Putamen (tissue), 1 donor: ENCODE measurements at regions not wholly inside any gene's neighbourhood (a gene's known extent, or its start where the extent isn't known, plus 50 kb on each side); places are given as distances from the start of the nearest gene placed in this dataset.
"Not testable (repeated sequence)": the region's sequence is repeated elsewhere in the genome, so short reads cannot be mapped to it uniquely, and the experiment has no call there.

ENCODE experiments used
- DNase-seq: peaks from one replicate; pipeline ENCODE4 v3.0.0-alpha.2; 2016; ENCODE audit warnings: low spot score

DNA sequence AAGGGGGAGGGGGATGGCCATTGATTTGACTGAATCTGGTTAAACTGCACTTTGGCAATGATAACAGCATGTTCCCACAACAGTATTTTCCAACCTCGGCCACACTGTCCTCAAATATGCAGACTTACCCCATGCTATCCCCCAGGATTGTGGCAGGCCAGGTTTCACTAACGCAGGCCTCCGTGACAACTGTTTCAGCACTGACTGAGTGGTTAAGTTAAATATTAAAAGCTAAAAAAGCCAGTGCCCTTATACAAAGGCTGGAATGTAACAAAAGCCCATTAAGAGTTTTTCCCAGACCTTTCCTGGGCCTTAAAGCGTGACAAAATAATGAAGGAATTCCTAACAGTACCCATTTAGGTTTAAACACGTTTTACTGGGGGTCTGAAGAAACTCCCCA, 202.9 kb downstream of the USP25 start:
- DNase-seq = no peak

DNA sequence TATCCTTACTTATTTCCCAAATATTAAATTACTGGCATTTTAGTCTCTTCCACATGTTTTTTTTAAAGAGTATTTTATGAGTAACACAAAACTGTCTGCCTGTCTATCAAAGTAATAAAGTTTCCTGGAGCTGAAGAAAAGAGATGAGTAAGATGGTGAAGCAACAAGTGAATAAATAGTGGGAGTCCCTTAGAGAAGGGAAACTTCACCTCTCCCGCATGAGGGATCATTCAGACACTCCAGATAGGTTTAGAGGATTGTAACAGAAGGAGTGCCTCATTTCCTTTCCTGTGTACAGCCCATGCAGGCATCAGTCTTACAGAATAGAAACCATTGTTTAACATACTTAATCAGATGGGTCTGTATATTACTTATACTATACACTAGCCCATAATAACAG, 205.7 kb downstream of the USP25 start:
- no peak for DNase-seq

DNA sequence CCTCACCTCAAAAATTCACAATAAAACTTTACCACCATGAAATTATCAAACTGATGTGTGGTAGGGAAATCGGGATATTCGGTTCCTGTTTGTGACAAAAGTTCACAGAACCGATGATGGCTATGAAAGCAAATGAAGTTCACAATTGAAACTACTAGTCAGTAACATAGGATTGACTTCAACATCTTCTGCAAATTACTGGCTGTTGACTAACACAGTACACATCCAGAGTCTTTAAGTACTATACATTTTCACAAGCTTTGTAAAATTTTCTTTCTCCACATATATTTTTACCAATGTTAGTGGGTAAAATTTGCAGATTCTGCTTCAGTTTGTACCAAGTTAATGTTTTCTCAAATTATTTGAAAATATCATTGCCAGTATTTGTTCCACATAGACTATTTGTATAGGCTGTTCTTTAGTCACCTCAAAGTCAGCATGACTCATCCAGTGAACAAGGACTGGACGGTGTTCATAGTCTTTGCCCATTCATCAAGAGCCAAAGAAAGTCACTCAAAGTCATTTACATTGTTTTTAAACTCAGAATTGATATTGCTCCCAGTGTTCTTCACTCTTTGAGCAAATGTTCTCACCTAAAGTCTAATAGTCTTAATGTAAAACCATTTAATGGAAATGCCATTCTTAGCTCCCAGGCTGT, 213.4 kb downstream of the USP25 start:
- DNase-seq = no peak

DNA sequence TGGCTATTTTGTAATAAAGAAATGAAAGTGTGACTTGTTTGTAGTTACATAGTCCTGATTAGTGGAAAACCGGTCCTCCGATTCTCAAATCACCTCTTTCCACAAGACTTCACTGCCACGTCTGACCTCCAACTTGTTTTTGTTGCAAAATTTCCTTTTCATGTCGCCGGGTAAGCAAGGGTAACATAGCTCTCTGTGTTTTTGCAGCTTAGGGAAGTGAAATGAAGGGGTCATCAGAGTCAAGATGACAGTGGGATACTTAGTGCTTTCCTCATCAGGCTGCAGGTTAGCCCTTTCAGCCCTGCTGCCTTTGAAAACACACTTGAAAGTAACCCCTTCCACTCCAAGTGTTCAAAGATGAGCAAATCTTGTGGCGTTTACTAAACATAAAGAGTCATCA, 217.9 kb downstream of the USP25 start:
- no peak for DNase-seq

DNA sequence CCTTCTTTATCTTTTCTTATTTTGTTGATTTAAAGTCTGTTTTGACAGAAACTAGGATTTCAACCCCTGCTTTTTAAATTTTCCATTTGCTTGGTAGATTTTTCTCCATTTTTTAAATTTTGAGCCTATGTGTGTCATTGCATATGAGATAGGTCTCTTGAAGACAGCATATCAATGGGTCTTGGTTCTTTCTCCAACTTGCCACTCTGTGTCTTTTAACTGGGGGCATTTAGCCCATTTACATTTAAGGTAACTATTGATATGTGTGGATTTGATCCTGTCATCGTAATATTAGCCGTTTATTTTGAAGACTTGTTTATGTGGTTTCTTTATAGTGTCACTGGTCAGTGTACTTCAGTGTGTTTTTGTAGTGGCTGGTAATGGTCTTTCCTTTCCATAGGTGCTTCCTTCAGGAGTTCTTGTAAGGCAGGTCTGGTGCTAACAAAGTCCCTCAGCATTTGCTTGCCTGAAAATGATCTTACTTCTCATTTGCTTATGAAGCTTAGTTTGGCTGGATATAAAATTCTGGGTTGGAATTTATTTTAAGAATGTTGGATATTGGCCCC, 223.9 kb downstream of the USP25 start:
- DNase-seq = no peak

DNA sequence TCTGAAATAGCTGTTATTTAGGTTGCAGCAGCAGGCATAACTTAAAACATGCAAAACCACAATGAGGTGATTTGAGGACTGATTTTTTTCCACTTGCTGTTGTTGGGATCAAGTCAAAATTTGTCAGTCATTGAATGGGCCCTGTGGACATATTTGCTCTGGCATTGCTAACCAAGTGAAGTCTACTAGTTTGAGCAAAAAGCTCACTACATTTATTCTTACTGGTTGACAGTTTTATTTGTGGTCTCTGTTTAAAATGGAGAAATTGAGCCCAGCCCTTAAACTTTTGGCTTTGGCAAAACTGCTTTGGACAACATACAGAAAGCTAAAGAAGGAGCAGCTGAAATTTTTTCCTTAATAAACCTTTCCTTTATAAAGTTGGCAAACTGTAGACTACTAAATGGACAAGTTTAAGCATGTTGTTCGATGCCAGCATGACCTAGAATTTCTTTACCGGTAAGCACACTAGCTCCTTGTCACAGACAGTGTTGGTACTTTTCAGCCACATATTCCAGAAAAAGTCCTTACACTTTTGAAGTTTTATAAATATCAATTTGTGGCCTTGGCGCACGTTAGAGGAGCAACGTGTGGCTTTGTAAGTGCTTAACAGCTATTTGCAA, 234.6 kb downstream of the USP25 start:
- no peak for DNase-seq

DNA sequence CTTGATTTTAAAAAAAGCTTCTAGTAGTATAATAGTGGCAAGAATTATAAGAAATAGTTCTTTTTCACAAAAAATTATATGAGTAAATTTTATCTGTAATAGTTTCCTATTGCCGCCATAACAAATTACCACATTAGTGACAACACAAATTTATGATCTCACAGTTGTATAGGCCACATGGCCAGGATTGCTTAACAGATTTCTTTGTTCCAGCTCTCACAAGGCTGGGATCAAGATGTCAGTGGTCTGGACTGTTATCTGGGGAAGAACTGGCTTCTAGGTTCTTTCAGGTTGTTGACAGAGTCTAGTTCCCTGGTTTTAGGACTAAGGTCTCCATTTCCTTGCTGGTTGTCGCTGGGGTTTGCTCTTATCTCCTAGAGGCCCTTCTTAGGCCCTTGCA, 236.4 kb downstream of the USP25 start:
- no peak for DNase-seq

DNA sequence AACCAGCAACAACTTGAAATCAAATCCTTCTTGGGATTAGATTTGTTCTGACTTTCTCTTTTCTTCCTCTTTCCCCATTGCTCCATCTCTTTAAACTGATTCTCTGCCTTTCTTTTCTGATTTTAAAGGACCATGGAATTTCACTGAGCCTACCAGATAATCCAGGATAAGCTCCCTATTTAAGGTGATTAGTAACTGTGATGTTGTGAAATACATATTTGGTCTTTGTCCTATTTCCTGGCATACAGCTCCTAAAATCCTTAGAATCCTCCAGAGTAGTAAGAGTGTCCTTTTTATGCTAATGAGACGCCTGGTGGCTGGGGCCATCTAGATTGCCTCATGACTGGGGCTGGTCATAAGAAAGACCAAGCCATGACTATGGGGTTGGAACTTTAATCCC, 236.9 kb downstream of the USP25 start:
- no peak for DNase-seq

DNA sequence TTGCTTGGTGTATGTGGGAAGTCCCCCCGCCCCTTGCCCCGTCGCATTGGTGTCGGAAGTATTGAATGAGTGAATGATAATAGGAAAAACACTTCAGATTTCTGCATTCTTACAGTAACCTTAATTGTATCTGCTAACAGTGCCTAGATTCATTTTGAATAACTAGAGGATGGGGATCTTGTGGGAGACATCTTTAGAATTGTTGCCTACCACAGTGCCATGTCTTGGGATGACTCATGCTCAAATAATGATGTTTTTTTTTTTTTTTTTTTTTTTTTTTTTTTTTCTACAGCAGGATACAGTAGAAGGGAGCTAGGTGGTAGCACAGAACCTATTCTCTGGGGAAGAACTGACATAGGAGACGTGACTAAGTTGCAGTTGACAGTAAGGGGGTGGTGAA, 237.9 kb downstream of the USP25 start:
- no peak for DNase-seq

DNA sequence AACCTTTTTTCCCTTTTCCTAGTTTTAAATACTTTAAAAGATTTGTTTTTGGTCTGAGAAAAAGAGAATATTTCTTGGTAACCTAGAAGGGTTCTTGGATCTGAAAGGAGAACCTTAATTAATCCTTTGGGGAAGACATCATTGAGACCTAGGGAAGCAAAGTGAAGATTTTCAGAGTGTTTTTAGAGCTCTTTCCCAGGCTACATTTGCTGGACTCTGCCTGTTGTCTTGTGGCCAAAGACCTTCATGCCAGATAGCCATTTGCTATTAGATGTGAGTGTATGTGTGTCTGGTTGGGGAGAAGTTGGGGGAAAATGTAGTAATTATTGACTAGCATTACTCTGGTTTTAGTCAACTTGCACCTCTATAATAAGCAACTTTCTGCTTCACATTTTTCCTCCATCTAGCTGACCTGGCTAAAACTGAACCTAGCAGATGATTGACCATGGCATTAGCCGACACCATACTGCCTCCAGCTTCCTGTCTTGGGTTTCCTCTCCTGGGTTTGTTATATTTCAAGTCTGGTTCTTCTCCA, 239.1 kb downstream of the USP25 start:
- DNase-seq = no peak

DNA sequence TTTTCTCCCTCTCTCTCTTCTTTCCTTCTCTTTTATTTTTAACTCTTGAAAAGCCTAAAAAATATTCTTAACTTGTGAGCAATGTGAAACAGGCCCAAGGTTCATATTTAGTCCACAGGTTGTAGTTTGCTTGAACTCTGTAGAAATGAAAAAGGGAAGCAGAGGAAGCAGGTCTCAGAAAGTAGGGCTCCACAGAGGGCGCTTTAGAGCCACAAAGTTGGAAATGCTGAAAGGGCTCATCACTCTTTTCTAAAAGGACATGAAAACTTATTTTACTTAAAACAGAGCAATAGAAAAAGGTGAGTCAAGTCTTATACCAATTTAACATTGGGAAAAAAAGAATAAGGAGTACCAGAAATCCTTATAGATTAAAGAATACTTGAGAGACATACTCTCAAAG, 247.0 kb downstream of the USP25 start:
- DNase-seq = no peak

DNA sequence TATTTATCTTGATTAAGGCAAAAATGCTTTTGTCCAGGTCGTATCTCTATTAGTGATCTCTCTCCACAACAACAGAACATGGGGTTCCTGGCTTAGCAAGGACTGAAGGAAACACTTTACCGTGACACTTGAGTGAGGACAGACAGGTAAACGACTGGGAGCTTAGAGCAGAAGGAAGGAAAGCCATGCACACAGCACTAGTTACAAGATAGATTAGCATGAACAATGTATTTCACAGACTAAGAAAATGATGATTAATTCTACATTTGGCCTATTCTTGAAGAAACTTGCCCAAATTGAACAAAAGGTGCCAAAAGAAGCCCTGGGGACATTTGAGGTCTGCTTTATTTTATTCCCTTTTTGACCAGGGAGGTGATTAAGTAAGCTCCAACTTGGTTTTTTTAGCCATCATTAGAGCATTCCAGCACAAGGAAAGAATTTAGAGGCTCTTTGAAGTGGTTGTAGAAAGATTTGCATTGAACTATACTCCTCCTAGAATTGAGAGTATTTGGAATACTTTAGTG, 248.5 kb downstream of the USP25 start:
- DNase-seq = no peak

DNA sequence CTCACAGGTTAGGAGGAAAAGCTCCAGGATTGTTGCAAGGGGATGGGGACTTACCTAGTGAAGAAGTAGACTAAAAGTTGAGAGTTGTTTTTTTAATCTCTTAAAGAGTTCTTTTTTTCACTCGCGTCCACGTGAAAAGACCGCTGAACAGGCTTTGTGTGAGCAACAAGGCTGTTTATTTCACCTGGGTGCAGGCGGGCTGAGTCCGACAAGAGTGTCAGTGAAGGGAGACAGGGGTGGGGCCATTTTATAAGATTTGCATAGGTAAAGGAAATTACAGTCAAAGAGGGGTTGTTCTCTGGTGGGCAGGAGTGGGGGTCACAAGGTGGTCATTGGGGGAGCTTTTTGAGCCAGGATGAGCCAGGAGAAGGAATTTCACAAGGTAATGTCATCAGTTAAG, 249.7 kb downstream of the USP25 start:
- DNase-seq = not testable (repeated sequence)

DNA sequence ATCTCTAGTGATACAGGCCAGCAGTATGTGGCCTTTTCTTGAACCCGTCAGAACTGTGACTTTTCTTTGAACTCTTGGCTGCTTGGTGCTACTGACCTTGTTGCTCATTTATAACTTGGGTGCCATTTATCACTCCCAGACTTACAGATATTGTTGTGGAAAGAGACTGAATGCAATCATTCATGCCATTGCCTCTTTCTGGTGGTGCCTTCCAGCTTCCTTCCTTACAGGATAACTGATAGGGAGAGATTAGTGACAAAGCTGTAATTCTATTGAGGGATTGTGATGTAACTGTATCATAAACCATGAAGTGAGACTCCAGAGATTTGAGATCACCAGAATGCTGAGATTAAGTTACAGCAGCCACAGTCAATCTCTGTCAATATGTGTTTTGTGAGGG, 256.5 kb downstream of the USP25 start:
- DNase-seq = no peak

DNA sequence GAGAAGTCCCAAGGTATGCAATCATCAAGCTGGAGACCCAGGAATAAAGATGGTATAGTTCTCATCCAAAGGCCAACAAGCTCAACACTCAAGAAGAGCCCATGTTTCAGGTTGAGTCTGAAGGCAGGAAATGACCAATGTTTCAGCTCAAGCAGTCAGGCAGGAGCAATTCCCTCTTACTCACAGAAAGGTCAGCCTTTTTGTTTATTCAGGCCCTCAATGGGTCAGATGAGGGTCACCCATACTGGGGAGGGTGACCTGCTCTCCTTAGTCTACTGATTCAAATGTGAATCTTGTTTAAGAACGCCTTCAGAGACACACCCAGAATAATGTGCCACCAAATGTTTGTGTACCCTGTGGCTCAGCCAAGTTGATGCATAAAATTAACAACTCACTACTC, 262.4 kb downstream of the USP25 start:
- DNase-seq = no peak

DNA sequence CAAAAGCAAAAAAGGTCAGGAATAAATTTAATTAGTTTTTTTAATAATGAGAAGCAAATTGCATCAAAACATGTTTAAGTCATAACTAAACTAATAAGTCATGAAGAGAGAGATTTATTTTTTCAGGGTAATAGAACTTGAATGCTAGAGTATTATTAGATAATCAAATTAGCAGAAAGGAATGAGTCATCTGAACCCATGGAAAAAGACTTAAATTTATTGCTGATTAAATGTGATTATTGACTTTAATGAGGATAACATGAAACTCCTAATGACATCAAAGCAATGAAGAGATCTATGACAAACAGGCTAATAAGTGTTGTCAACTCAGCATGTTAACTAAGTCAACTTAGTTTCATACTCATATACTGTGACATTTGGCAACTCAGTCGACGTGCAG, 264.2 kb downstream of the USP25 start:
- no peak for DNase-seq

DNA sequence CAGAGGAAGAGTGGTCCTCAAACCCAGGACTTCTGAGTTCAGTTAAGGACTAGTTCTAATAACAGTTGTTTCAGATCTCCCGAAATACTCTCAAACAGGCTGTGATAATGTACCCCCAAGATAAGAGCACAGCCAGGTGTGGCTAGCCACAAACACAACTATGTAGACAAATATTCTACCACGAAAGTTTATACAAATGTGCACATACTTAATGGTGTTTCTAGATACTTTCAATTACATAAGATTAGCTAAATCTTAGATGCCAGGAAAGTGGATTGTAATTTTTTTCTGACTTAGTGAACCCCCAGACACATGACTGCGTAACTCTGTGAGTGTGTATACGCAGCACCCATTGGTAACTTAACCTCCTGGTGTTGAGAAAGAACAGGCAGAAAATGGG, 270.0 kb downstream of the USP25 start:
- DNase-seq = no peak

DNA sequence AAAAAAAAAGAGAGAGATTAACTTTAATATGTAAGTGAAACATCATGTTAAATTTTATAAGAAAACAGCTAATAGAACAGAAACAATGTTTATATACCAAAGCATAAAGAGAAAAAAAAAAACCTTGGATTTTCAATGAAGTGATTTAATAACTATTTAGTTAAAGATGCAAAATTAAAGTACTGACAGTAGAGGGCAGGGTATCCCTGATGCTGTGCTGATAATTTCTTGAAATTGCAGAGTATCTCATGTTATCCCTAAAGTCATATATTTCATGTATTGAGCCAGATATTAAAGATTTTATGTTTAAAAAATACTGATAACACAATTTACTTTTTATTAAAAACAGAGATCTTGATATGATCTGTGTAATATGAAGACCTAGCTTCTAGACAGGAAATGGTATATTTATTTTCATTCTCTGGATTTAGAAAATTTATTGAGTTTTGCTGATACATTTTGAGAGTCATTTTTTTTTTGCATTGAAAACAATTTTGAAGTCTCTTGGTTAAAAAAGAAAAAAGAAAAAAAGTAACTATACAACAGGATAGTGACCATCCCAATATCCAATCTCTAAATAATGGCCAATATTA, 273.2 kb downstream of the USP25 start:
- peak; percentile 23 for DNase-seq

DNA sequence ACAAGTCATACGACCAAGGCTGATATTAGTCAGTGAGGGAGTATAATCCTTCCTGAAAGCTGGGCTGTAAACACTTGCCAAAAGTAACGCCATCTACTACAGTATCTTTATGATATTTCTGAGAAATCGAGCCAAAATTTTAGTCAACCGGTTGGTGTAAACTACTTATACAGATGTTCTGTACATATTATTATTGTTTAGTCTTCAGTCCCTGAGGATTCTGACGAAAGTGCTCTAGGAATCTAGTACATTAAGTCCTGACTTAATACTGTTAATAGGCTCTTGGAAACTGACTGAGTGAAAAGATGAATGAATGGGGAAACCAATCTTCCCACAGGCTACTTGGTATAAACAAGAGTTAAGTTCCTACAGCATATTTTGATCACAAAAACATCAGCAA, 274.3 kb downstream of the USP25 start:
- DNase-seq = no peak

DNA sequence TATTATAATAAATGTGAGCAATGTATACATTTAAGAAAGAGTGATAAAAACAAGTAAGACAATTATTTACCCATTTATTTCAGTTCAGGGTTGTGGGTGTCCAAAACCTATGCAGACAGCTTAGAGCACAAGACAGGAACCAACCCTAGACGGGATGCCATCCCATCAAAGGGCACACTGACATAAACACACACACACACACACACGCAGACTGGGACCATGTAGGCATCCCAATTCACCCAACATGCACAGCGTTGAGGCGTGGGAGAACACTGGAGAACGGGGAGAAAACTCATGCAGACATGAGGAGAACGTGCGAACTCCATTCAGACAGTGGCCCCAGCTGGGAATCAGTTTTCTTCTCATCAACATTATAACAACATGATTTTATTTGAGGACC, 274.7 kb downstream of the USP25 start:
- DNase-seq = no peak

DNA sequence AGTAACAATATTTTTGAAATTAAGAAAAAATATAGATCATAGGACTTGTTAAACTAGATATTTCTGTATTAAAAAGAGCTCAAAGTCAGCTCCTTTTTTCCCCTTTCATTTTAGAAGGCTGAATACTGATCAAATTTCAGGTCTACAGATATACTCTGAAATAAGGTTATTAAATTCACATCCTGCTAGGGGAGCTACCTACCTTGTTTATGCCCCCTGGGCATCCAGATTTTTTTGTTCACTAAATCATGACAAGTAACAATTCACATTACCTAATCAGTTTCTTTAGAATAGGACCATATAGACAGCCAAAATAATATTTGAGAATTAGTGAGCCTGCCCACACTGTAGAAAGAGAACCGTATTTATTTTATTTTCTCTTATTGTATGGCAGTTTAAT, 276.2 kb downstream of the USP25 start:
- DNase-seq = no peak

DNA sequence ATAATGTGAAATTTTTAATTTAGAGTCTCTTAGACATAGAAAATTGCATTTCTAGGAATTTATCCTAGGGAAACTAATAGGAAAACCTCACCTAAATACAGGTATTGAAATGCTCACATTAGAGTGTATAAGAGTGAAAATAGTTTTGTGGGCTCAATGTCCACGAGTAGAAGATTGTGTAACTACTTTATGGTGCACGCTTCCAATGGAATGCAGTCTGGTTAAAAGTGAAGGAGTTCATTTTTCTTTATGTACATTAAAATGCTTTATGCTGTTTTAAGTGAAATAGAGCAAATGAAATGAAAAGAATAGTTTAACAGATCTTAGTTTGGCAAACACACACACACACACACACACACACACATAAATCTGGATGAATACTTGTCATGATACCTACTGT, 278.2 kb downstream of the USP25 start:
- no peak for DNase-seq

DNA sequence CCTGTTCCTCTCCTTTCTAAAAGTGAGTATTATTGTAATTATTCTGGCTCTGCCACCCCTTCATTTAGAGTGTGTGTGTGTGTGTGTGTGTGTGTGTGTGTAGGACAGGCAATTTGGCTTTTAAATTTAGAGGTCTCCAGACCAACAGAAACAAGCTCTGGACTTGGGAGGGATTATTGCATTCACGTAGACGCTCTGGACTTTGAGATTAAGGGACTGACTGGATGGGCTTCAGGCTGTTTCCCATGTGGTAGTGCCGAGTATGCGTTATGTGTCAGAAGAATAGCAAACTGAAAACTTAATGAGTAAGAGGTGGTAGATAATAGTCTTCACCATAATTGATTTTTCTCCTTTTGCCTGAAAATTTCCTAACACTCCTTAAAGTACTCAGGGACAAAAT, 281.9 kb downstream of the USP25 start:
- no peak for DNase-seq
